IMR-90 (cell line): ENCODE measurements at regions not wholly inside any gene's neighbourhood (a gene's known extent, or its start where the extent isn't known, plus 50 kb on each side); places are given as distances from the start of the nearest gene placed in this dataset.

Experiments used
- ATAC-seq: fragments of 200-7000 bp; cut with Tn5 transposase; 2 replicates; pipeline ENCODE4 v1.9.1; 2020; ENCODE audit warnings: low read depth, mild to moderate bottlenecking, moderate library complexity
- BruUV-seq: library from RNA; stranded (reverse); fragments of 400-500 nt; replicated peaks from 2 replicates; lab custom pipeline; 2021; lab: Mats Ljungman, UMichigan
- CTCF ChIA-PET: fragments of 300-600 bp; formaldehyde crosslinking; extraction: SDS; loops from one replicate; lab custom pipeline; 2021; ENCODE audit warnings: antibody characterized with exemption; lab: Yijun Ruan, JAX
- POLR2A ChIA-PET: fragments of 300-600 bp; sonication (Branson Sonifier 250); formaldehyde crosslinking; loops from one replicate; lab custom pipeline; 2022; ENCODE audit warnings: antibody characterized with exemption; ENCODE audit not compliant: unreplicated experiment; lab: Charles Lee
- DNase-seq: peaks from one replicate; pipeline ENCODE4 v3.0.0; 2013
- H2AFZ ChIP-seq: replicated peaks from 2 replicates; pipeline ENCODE3; 2013; ENCODE audit warnings: low read length, mild to moderate bottlenecking; ENCODE audit not compliant: poor library complexity
- H2AK5ac ChIP-seq: 2 replicates; pipeline ENCODE4 v1.6.1; 2013; ENCODE audit warnings: low read depth, low read length, inconsistent platforms
- H2AK9ac ChIP-seq: replicated peaks from 2 replicates; pipeline ENCODE3; 2013; ENCODE audit warnings: mild to moderate bottlenecking, low read depth, low read length, moderate library complexity; ENCODE audit not compliant: poor library complexity
- H2BK120ac ChIP-seq: 2 replicates; pipeline ENCODE4 v1.6.1; 2013; ENCODE audit warnings: low read depth, low read length, inconsistent platforms
- H2BK15ac ChIP-seq: 3 replicates; pipeline ENCODE4 v1.6.1; 2013; ENCODE audit warnings: low read depth, low read length, inconsistent platforms
- H2BK20ac ChIP-seq: 2 replicates; pipeline ENCODE4 v1.6.1; 2013; ENCODE audit warnings: low read depth, mild to moderate bottlenecking, inconsistent platforms, low read length, moderate library complexity
- H2BK5ac ChIP-seq: 2 replicates; pipeline ENCODE4 v1.6.1; 2013; ENCODE audit warnings: mild to moderate bottlenecking, low read depth, low read length, inconsistent platforms; ENCODE audit not compliant: poor library complexity, severe bottlenecking
- H3K14ac ChIP-seq: replicated peaks from 2 replicates; pipeline ENCODE4 v1.6.1; 2013; ENCODE audit warnings: low read depth, low read length, inconsistent platforms
- H3K18ac ChIP-seq: 2 replicates; pipeline ENCODE4 v1.6.1; 2013; ENCODE audit warnings: low read depth, low read length, control low read depth
- H3K23ac ChIP-seq: 2 replicates; pipeline ENCODE4 v1.6.1; 2013; ENCODE audit warnings: low read depth, low read length, inconsistent platforms
- H3K27ac ChIP-seq: 2 replicates; pipeline ENCODE4 v1.5.1; 2013; ENCODE audit warnings: mild to moderate bottlenecking, control low read depth, low read length; ENCODE audit not compliant: insufficient read depth
- H3K27me3 ChIP-seq: 2 replicates; pipeline ENCODE4 v1.6.1; 2013; ENCODE audit warnings: low read length; ENCODE audit not compliant: control insufficient read depth, insufficient read depth
- H3K36me3 ChIP-seq: 2 replicates; pipeline ENCODE4 v1.6.1; 2013; ENCODE audit warnings: low read length, mixed read lengths; ENCODE audit not compliant: control insufficient read depth, insufficient read depth
- H3K4ac ChIP-seq: 2 replicates; pipeline ENCODE4 v1.6.1; 2013; ENCODE audit warnings: low read depth, low read length, inconsistent platforms
- H3K4me1 ChIP-seq: 2 replicates; pipeline ENCODE4 v1.6.1; 2013; ENCODE audit warnings: low read length, mixed read lengths; ENCODE audit not compliant: control insufficient read depth, insufficient read depth
- H3K4me2 ChIP-seq: 2 replicates; pipeline ENCODE4 v1.6.1; 2013; ENCODE audit warnings: low read depth, mild to moderate bottlenecking, control low read depth, low read length, moderate library complexity
- H3K4me3 ChIP-seq: 2 replicates; pipeline ENCODE4 v1.5.1; 2013; ENCODE audit warnings: low read depth, mild to moderate bottlenecking, control low read depth, low read length, moderate library complexity; ENCODE audit not compliant: insufficient read depth
- H3K56ac ChIP-seq: 2 replicates; pipeline ENCODE4 v1.6.1; 2013; ENCODE audit warnings: low read length, inconsistent platforms; ENCODE audit not compliant: insufficient read depth; ENCODE audit errors: extremely low read depth
- H3K79me1 ChIP-seq, 2 experiments: 2 replicates each; pipeline ENCODE4 v1.6.1; 2013; ENCODE audit warnings: low read length in 2 of 2, inconsistent platforms in 1 of 2, low read depth in 1 of 2
- H3K9ac ChIP-seq: 2 replicates; pipeline ENCODE4 v1.6.1; 2013; ENCODE audit warnings: low read depth, low read length, control low read depth
- H3K9me1 ChIP-seq: 2 replicates; pipeline ENCODE4 v1.6.1; 2013; ENCODE audit warnings: low read length, inconsistent platforms; ENCODE audit not compliant: insufficient read depth
- H3K9me3 ChIP-seq: 2 replicates; pipeline ENCODE4 v1.6.1; 2013; ENCODE audit warnings: low read length; ENCODE audit not compliant: control insufficient read depth, insufficient read depth
- H4K20me1 ChIP-seq: 2 replicates; pipeline ENCODE4 v1.6.1; 2013; ENCODE audit warnings: low read length, inconsistent platforms; ENCODE audit not compliant: insufficient read depth
- H4K5ac ChIP-seq: 2 replicates; pipeline ENCODE4 v1.6.1; 2013; ENCODE audit warnings: mild to moderate bottlenecking, low read depth, low read length, control low read depth
- H4K8ac ChIP-seq, 2 experiments: 2 replicates each; pipeline ENCODE4 v1.6.1; 2013; ENCODE audit warnings: low read depth in 2 of 2, low read length in 2 of 2, control low read depth in 1 of 2, inconsistent platforms in 1 of 2
- H4K91ac ChIP-seq: 2 replicates; pipeline ENCODE4 v1.6.1; 2013; ENCODE audit warnings: low read depth, low read length, inconsistent platforms; ENCODE audit not compliant: insufficient read depth
- BHLHE40 ChIP-seq: fragments of 150-350 bp; IDR thresholded peaks from 2 replicates; pipeline ENCODE4 v1.6.1; 2016; ENCODE audit warnings: mild to moderate bottlenecking, low read depth, low read length
- CEBPB ChIP-seq: IDR thresholded peaks from 2 replicates; pipeline ENCODE4 v1.6.1; 2012; ENCODE audit warnings: low read depth, low read length, improper control_type of control experiment
- CHD1 ChIP-seq: IDR thresholded peaks from 2 replicates; pipeline ENCODE4 v1.6.1; 2012; ENCODE audit warnings: low read depth, low read length, improper control_type of control experiment
- CTCF ChIP-seq: conservative IDR thresholded peaks from 2 replicates; pipeline ENCODE4 v1.5.1; 2012; ENCODE audit warnings: mild to moderate bottlenecking, low read depth, low read length, improper control_type of control experiment
- ELK1 ChIP-seq: fragments of 150-350 bp; IDR thresholded peaks from 2 replicates; pipeline ENCODE4 v1.6.1; 2016; ENCODE audit warnings: low read depth, mild to moderate bottlenecking, low read length, moderate library complexity, borderline replicate concordance
- FOS ChIP-seq: fragments of 150-350 bp; IDR thresholded peaks from 2 replicates; pipeline ENCODE4 v1.6.1; 2016; ENCODE audit warnings: low read depth, low read length
- MAFK ChIP-seq: IDR thresholded peaks from 2 replicates; pipeline ENCODE4 v1.6.1; 2012; ENCODE audit warnings: low read depth, low read length, improper control_type of control experiment
- MAZ ChIP-seq: IDR thresholded peaks from 2 replicates; pipeline ENCODE4 v1.6.1; 2012; ENCODE audit warnings: low read depth, mild to moderate bottlenecking, low read length, improper control_type of control experiment, moderate library complexity, borderline replicate concordance
- MXI1 ChIP-seq: IDR thresholded peaks from 2 replicates; pipeline ENCODE4 v1.6.1; 2012; ENCODE audit warnings: low read depth, mild to moderate bottlenecking, low read length, moderate library complexity, borderline replicate concordance
- NFE2L2 ChIP-seq: fragments of 150-350 bp; IDR thresholded peaks from 2 replicates; pipeline ENCODE4 v1.6.1; 2016; ENCODE audit warnings: low read depth, mild to moderate bottlenecking, low read length
- POLR2A ChIP-seq: IDR thresholded peaks from 2 replicates; pipeline ENCODE4 v1.6.1; 2012; ENCODE audit warnings: mild to moderate bottlenecking, low read depth, low read length
- RAD21 ChIP-seq: IDR thresholded peaks from 2 replicates; pipeline ENCODE4 v1.6.1; 2012; ENCODE audit warnings: low read length, improper control_type of control experiment
- RCOR1 ChIP-seq: IDR thresholded peaks from 2 replicates; pipeline ENCODE4 v1.6.1; 2012; ENCODE audit warnings: mild to moderate bottlenecking, low read length, improper control_type of control experiment; ENCODE audit not compliant: insufficient replicate concordance
- RFX5 ChIP-seq: IDR thresholded peaks from 2 replicates; pipeline ENCODE4 v1.8.0; 2012; ENCODE audit warnings: low read depth, mild to moderate bottlenecking, low read length, moderate library complexity
- SMC3 ChIP-seq: fragments of 150-350 bp; IDR thresholded peaks from 2 replicates; pipeline ENCODE4 v1.6.1; 2016; ENCODE audit warnings: low read depth, mild to moderate bottlenecking, antibody characterized with exemption, low read length, moderate library complexity
- USF2 ChIP-seq: fragments of 150-350 bp; IDR thresholded peaks from 2 replicates; pipeline ENCODE4 v1.6.1; 2017; ENCODE audit warnings: mild to moderate bottlenecking, antibody characterized with exemption, low read length, low read depth
- WGBS, 2 experiments: methylation state at CpG; one replicate each; pipeline versions ENCODE4 v1.1.5 to v1.1.7; 2013; ENCODE audit warnings: missing lambda C conversion rate in 2 of 2; ENCODE audit not compliant: insufficient read length in 1 of 2; ENCODE audit errors: extremely low coverage in 2 of 2; 5-methylcytosine and 5-hydroxymethylcytosine counted together
- dilution Hi-C: fragments of 300-500 bp; cut with HindIII; formaldehyde crosslinking; loops from one replicate; pipeline ENCODE4 v1.14.3; 2018; ENCODE audit warnings: low sequenced_read_pairs; ENCODE audit not compliant: unreplicated experiment
- in situ Hi-C: fragments of 300-500 bp; cut with MboI; formaldehyde crosslinking; loops from 3 replicates; pipeline ENCODE4 v1.14.3; 2019; ENCODE audit warnings: low sequenced_read_pairs, inconsistent platforms, mixed read lengths
- intact Hi-C: fragments of 100-400 bp; cut with micrococcal nuclease; formaldehyde crosslinking; loops from 2 replicates; pipeline ENCODE4 v1.10.0; 2022

- Histone ChIP-seq H3K4me2 (no peak overlapping the region), H3K14ac (no peak overlapping the region), H4K91ac (no peak overlapping the region), H3K23ac (no peak overlapping the region), H4K8ac (no peak overlapping the region), H2AK9ac (no peak overlapping the region), H4K5ac (no peak overlapping the region), H2AFZ (no peak overlapping the region), H3K4me3 (no peak overlapping the region), H3K56ac (no peak overlapping the region), H2BK20ac (no peak overlapping the region), H3K79me1 (no peaks in the 10 kb centered on the region), H2AK5ac (no peak overlapping the region), H2BK120ac (no peak overlapping the region), H3K4ac (no peak overlapping the region), H3K27me3 (peaks cover 16% of the 10 kb centered on the region), H3K9me3 (no peaks in the 10 kb centered on the region), H3K9me1 (no peaks in the 10 kb centered on the region), H3K27ac (no peak overlapping the region), H3K4me1 (no peaks in the 10 kb centered on the region), H3K18ac (no peak overlapping the region), H3K36me3 (no peaks in the 10 kb centered on the region), H4K20me1 (no peaks in the 10 kb centered on the region), H3K9ac (no peak overlapping the region), H2BK15ac (no peak overlapping the region), H2BK5ac (no peak overlapping the region)
- intact Hi-C loops (no loop called here), in situ Hi-C loops (no loop called here), dilution Hi-C loops (no loop called here)
- WGBS, 2 experiments, result 57% methylated on average over 2 of the region's 6 CpGs; no CpG with 5 or more reads in 1 of the 2 experiments
- ATAC-seq (no peak), DNase-seq (no peak)
- POLR2A ChIA-PET, result no interaction called here
- no TSS peak for BruUV-seq
- CTCF ChIA-PET, result no interaction called here
- no peak for TF ChIP-seq FOS
- TF ChIP-seq MAZ, result no peak
- TF ChIP-seq POLR2A, result no peak
- TF ChIP-seq BHLHE40, result no peak
- TF ChIP-seq CHD1, result no peak
- no peak for TF ChIP-seq RFX5
- TF ChIP-seq USF2, result no peak
- TF ChIP-seq RAD21, result no peak
- no peak for TF ChIP-seq CTCF
- TF ChIP-seq NFE2L2, result no peak
- no peak for TF ChIP-seq MAFK
- TF ChIP-seq CEBPB, result no peak
- TF ChIP-seq RCOR1, result no peak
- TF ChIP-seq SMC3, result no peak
- no peak for TF ChIP-seq MXI1
- no peak for TF ChIP-seq ELK1
These were observed 235.0 kb downstream of the ICOS start for GRCh38 chr2:204171432-204172144.
